IPS-18c (cell line): ENCODE measurements at regions not wholly inside any gene's neighbourhood (a gene's known extent, or its start where the extent isn't known, plus 50 kb on each side); places are given as distances from the start of the nearest gene placed in this dataset.

Experiments used
- H3K4me3 ChIP-seq: 2 replicates; pipeline ENCODE4 v1.7.0; 2013; ENCODE audit warnings: low read depth, mild to moderate bottlenecking, low read length, moderate library complexity; ENCODE audit not compliant: insufficient read depth
- H3K9me3 ChIP-seq: one replicate; pipeline ENCODE4 v1.6.1; 2013; ENCODE audit warnings: mild to moderate bottlenecking, low read length, moderate library complexity; ENCODE audit not compliant: control insufficient read depth, insufficient read depth

DNA sequence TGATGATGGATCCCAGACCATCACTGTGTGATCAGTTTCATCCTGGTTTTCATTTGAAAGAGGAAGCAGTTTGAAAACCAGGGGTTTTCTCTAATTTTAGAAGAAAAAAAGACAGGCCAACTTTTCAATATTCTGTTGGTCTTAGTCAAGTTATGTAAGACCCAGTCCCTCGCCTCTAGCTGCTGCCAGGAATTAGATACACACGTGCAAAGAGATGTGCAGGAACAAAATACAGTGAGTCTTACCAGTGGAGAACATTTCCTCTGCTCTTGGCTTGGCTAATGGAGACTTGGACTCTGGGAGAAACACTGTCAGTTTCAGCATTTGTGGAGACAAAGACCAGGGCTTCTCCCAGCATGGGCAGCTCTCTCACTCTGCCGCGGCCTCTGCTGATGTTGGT lies 214.9 kb upstream of the C2CD4B start:
- Histone ChIP-seq H3K9me3 (no peaks in the 10 kb centered on the region), H3K4me3 (no peak overlapping the region)

DNA sequence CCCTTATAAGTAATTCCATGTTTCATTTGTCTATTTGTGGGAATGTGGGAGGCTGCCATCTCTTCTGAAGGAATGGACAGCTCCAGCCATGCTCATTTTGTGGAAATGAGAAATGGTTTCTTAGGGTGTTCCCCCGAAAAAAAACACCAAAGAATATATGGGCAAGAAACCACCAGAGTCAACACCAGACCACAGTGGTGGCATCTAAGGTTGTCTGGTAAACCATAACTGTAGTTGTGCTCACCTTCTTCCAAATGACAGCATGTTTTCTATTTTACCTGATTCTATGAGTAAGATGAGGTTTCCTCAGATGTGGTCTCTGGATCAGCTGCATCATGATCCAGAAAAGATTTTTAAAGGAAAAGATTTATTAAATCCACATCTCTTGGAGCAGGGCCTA lies 217.0 kb upstream of the C2CD4B start:
- Histone ChIP-seq H3K4me3 (no peak overlapping the region), H3K9me3 (no peaks in the 10 kb centered on the region)

DNA sequence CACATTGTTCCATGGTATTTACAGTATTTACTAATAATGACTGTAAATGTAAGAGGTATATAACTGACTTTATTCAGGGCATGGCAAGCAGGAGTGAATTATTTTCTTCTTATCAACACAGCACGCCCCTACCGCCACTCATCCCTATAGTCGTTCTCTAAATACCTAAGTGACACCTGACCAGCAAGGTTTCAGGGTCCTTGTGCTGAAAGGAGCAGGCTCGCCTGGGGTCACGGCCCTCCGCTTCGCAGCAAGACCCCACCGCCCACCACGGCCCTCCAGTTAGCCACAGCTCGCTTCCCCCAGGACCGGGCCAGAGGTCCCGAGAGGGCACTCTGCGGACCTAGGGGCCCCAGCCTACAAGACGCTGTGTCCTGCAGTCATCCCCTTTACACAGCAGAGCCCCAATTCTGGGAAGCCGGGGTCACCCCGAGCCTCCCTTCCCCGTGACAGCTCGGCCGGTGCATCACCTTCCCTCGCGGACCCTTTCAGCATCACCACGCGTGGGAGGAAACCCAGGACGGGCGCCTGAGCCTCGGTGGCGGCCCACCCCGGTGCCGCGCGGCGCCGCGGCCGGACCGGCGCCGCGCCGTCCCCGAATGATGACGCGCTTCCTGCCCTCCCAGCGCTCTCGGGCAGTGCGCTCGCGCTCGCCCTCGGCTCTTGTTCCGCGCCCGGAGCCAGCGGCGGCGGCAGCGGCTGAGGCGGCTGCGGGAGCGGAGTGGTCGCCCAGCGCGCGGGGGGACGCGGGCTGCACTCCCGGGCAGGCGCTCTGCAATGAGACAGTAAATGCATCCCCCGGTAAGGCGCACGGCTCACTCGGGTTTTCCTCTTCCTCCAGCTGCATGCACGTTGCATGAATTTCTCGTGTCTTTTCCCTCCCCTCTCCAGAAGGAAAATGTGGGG lies 225.1 kb upstream of the C2CD4B start, which contains the start of gene TLN2:
TLN2 (plus strand) TSS at position 666 of the 906 bp plus-strand sequence.
- Histone ChIP-seq H3K9me3 (no peaks in the 10 kb centered on the region), H3K4me3 (peak within 1 kb of the TSS; percentile 96)

DNA sequence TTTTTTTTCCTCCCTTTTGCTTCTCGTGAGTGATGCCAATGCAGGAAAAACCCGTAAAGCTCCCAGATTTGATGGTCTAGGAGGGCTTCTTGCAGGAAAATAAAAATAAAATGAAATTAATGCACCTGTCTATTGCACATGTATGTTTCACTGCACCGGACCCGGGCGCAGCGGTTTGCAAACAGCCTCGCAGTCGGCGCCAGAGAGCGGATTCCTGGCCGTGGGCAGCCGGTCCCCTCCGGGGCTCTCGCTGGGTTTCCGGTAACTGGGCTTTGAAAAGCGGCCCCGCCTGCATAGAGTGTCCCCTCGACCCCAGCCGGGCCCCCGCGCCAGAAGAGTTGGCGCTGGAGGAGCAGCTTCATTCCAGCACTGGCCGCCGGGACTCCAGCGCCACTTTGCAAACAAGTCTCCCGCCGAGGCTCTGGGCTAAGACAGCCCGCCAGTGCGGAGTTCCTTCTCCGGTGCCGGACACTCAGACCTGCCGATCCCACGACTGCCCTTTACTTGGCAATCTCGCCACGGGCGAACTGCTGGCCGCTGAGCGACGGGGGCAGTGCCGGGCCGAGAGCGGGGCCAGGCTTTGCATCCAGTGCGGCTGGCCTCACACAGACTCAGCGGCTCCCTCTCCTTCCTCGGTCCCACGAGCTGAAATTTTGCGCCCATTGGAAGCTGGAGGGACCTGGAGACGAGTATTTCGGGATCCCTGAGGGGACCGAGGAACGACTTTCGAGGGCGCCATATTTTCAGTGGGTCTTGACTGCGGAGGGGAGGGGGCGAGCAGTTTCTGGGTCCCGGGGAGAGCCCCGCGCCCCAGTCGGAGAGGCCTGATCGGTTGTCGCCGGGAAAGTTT lies 225.9 kb upstream of the C2CD4B start:
- peak overlapping the region; percentile 96 for H3K4me3 ChIP-seq
- no peaks in the 10 kb centered on the region for H3K9me3 ChIP-seq

DNA sequence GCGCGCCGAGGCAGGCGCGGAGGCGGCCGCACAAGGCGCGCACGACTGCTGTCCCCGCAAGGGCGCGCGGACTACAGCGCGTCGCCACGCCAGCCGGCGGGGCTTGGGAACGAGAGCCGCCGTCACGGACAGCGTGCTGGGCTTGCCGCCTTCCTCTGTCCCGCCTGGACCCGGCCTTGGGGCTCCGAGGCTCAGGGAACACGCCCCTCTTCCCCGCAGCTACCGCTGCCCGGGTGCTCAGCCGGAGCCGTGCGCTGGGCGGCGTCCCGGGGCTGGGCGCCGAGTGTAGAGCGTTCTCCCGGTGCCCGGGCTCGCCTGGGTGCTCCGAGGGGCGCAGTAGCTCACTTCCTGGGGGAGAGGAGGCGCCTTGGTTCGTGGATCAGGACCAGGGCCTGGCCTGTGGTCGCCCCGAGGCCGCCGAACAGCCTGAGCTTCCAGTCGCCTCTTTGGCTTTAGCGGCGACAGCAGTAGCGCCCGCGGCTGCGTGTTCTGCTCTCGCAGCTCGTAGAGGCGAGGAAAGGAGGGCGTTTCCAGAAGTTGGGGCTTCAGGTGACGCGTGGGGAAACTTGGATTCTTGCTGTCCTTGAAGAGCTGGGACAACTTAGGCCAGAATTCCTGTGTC lies 226.7 kb upstream of the C2CD4B start:
- Histone ChIP-seq H3K4me3 (peak overlapping the region; percentile 96), H3K9me3 (no peaks in the 10 kb centered on the region)

DNA sequence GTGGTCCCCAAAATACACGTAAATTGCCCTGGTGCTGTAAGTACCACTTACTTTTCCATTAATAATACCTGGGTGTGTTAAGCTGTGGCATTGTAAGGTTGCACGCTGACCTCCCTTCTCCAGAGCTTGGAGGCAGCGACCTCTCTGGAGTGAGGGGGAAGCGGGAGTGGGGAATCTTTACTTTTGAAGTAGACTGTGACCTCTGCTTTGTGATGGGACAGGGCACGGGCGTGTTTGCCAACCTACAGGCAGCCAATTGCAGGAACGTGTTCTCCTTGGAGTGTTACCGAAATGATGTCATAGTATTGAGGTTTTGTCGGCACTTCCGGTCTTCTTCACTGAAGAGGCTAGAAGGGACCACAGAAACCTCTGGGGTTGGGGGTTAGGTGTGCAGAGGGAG lies 227.3 kb upstream of the C2CD4B start:
- peak overlapping the region; percentile 96 for H3K4me3 ChIP-seq
- no peaks in the 10 kb centered on the region for H3K9me3 ChIP-seq

DNA sequence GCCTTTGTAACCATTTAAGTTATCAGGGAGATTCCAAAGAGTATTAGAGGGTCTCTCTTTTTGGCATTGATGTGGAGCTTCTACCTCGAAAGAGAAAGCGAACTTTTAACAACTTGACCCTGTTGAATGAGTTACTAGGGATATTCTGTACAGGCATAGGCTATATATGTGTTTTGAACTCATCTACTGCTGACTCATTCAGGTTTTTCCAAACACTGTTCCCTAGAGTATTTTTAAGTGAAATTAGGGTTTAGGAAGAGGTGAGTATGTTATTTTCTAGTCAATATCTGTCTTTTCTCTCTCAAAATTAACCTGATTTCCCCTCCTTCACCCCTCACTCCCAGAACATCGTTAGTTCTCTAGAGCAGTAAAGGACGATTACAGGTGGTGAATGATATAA lies 228.1 kb upstream of the C2CD4B start:
- peaks cover 2% of the 10 kb centered on the region for H3K9me3 ChIP-seq
- no peak overlapping the region for H3K4me3 ChIP-seq

DNA sequence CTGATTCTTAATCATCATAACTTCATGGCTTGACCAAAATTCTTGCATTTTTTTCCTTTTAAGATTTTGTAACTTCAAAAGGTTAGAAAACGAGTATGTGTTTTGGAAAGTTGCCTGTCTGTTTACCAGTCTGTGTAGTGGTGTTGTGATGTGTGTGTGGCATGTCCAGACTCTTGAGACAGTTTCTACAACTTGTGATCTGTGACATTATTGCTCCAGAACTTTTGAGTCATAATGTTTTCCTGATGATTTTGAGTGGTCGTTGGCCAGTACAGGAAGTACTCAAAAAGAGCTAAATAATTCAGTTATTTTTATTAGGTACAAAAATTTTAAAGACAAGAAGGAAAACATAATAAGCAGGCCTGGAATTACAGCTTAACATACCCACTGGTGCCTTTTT lies 229.0 kb upstream of the C2CD4B start:
- Histone ChIP-seq H3K9me3 (peaks cover 9% of the 10 kb centered on the region), H3K4me3 (no peak overlapping the region)

DNA sequence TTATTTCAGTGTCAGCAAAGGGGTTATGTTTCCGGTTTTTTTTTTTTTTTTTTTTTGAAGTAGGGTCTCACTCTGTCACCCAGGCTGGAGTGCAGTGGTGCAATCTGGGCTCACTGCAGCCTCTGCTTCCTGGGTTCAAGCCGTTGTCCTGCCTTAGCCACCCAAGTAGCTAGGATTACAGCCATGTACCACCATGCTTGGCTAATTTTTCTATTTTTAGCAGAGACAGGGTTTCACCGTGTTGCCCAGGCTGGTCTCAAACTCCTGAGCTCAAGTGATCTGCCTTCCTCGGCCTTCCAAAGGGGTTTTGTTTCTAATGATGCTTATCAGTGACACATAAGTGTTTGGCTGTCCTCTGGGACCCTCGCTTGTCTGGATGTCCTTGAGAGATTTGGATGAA lies 235.7 kb upstream of the C2CD4B start:
- Histone ChIP-seq H3K4me3 (no peak overlapping the region), H3K9me3 (peaks cover 9% of the 10 kb centered on the region)

DNA sequence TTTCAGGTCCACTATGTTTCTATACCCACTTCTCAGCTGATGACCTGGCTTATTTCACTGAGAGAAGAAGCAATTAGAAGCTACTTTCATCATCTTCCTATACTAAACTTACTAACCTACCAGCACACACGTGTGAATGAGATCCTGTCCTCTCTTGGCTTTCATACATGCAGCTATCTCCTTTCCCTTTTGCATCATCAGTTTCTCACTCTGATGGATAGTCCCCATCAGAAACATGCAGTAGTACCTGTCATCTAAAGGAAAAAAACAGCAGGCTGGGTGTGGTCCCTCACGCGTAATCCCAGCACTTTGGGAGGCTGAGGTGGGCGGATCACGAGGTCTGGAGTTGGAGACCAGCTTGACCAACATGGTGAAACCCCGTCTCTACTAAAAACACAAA lies 237.6 kb upstream of the C2CD4B start:
- Histone ChIP-seq H3K4me3 (no peak overlapping the region), H3K9me3 (peaks cover 9% of the 10 kb centered on the region)

DNA sequence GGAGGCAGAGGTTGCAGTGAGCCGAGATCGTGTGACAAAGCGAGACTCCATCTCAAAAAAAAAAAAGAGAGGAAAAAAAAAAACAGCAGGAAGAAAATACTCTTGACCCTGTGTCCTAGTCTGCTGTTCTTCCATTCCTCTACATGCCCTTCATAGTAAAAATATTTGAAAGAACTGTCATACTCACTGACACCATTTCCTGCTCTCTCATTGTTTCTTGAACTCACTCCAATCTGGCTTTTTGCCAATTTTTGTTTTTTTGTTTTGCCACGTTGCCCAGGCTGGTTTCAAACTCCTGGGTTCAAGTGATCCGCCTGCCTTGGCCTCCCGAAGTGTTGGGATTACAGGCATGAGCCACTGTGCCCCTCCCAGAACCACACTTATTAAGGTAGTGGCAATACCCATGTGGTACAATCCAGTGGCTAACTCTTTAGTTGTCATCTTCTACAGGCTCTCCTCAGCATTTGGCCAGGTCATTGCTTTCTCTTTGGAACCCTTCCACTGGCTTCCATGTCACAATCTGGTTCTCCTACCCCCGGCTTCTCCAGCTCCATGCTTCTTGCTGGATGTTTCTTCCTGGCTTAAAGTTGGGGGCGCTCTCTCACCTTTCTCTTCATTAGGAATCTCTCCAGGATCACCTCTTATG lies 238.2 kb upstream of the C2CD4B start:
- H3K4me3 ChIP-seq, result no peak overlapping the region
- H3K9me3 ChIP-seq, result peaks cover 6% of the 10 kb centered on the region

DNA sequence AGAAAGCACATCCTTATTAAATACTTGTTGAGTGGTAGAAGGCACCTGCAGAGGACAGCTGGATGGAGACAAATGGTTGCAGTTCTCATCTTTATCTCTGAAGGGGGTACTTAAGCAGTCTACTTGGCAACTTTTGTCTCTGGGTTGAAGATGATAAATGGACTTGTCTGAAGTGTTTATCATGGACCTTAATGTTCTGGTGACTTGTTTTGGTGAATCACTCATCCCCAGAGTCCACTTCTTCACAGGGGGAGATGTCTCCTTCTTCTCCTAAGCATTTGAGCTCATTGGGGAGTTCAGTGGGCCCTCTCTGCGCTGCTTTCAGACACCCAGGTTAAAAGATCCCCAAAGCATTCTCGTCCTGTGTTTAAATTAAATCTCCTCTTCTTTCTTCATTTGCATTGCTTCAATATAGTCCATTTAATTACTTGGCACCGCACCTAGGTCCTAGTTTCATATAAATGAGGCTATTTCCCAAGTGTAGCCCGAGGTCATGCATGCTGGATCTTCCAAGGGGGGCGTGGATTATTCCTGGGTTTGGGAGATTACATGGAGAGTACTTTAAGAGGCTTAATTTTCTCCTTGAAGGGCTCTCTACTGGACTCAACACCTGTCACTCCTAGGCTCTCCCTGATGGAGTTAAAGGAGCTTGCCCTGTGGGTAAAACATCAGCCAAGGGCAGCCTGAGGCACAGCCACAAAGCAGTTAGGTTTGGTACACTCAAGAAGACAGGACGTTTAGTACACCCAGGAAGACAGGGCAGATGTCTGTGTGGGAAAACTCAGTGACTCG lies 239.3 kb upstream of the C2CD4B start:
- Histone ChIP-seq H3K9me3 (no peaks in the 10 kb centered on the region), H3K4me3 (no peak overlapping the region)

DNA sequence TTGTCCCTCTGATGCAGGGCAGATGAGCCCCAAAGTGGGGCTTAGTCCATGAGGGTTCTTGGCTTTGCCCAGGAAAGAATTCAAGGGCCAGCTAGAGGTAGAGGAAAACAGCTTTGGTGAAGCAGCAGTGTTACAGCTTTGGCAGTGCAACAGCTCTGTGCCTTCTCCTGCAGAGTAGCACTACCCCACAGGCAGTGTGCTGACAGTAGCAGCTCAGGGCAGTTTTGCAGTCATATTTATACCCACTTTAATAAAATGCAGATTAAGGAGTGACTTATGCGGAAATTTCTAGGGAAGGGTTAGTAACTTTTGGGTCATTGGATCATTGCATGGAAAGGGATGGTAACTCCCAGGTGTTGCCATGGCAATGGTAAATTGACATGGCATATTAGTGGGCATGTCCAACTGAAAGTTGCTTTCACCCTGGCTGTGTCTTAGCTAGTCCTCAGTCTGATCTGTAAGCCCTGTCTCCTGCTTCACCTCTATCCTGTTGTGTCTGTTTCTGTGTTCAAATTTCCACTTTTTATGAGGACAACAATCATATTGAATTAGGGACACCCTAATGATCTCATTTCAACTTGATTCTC lies 241.3 kb upstream of the C2CD4B start:
- Histone ChIP-seq H3K4me3 (no peak overlapping the region), H3K9me3 (no peaks in the 10 kb centered on the region)

DNA sequence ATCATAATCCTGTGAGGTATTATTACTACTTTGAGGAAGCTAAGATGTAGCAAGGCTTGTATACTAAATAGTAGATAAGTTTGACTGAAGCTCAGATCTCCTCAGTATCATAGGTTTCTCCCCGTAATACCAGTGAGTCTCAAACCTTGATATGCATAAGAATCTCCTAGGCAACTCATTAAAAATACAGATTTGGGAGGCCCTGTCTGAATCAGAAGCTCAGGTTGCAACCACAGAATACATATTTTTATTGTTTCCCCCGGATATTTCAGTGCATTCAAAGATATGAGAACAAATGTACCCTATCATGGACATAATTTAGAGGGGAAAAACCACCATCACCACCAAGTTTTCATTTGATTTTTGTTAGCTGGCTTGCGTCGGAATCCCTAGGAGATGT lies 242.1 kb upstream of the C2CD4B start:
- Histone ChIP-seq H3K9me3 (no peaks in the 10 kb centered on the region), H3K4me3 (no peak overlapping the region)

DNA sequence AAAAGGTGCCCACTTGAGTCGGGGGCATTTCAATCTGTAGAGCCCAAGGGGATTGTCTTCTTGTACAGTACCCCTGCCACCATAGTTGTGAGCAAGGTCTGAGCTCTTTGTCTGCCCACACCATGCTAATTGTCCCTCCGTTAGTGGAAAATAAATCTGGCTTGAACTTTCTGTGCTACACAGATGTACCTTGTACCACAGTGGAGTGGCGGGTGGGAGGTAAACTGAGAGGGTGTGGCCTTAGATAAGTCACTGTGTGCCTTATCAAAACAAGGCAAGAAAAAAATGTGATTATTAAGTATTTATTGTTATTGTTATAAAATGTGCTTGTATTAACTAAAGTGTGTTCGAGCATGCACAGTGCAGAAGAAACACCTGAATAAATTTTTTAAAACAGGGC lies 242.9 kb upstream of the C2CD4B start:
- no peak overlapping the region for H3K4me3 ChIP-seq

DNA sequence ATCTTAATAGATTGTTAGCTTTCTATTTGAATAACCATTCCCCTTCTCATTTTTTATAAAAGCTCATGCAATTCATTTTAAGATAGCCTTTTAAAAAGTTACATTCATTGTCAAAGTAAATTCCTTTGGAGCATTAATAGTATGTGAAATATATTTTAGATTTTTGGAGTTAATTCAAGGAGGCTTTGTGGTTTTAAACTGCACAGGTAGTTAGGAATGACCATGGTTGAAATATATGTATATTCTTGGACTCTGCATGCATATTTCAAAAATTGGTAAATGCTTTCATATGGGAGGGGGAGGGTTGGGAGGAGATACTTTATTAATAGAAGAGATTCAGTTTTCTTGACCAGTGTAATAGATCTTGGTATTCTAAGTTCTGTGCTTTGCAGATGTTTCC lies 244.4 kb upstream of the C2CD4B start:
- Histone ChIP-seq H3K4me3 (no peak overlapping the region), H3K9me3 (no peaks in the 10 kb centered on the region)

More for the DNA sequence above, 242.9 kb upstream of the C2CD4B start:
- no peaks in the 10 kb centered on the region for H3K9me3 ChIP-seq
